Limb (tissue), 2 donors: ENCODE measurements at regions not wholly inside any gene's neighbourhood (a gene's known extent, or its start where the extent isn't known, plus 50 kb on each side); places are given as distances from the start of the nearest gene placed in this dataset.

Experiments used
- DNase-seq, 2 donors: peaks; one replicate each; pipeline ENCODE4 v3.0.0-alpha.2; 2016; ENCODE audit errors: extremely low spot score in 2 of 2

DNA sequence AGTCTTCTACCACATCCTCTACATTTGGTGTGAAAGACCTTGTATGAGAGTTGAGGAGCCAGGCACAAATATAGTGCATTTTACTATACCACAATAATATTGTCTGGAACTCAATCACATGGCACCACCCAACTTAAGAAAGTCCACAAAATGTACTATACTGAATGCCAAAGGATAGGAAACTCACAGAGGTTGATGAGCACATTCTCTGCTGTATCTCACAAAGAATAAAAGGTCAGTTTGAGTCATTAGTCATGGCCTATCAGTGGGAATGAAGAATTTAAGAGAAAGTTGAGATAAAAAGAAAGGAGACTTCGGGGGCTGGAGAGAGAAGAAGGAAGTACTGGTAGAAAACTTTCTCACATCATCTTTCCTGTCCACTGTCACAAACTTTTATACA lies 134.3 kb downstream of the RDH14 start:
- DNase-seq: no peak

DNA sequence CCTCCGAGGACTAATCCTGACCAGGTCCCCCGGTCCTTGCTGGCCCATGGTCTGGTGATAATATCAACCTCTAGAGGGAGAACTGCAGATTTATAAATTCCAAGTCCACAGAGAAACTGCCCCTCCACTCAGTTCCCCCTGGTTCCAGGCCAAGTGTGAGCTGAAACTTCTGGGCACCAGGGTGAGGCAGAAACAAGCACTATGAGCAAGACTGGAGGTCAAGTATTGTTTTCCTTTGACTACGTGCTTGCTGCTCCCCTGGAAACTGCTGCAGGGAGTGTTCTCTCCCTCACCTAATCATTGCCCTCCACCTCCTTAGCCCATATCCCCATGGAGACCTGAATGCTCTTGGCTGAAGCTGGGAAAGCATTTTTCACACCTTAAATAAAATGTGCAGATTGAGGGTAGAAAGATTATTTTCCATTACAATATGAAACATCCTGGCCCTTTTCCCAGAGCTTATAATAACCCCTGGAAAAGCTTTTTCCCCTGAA lies 135.2 kb downstream of the RDH14 start:
- peak in 1 of 2 donors; percentile 54 for DNase-seq

DNA sequence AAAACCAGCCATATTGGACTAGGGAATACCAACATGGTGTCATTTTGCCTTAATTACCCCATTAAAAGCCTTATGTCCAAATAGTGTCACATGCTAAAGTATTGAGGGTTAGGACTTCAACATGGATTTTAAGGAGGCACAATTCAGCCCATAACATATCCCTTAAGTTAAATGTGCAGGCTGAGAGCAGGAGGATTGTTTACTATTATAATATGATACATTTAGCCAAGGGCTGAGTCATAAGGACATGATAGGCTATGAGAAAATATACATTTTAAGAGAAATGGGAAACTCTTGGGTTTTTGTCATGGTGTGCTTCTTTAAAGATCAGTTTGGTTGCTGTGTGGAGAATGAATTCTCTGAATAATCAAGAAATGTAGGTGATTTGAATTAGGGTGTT lies 136.8 kb downstream of the RDH14 start:
- no peak for DNase-seq

DNA sequence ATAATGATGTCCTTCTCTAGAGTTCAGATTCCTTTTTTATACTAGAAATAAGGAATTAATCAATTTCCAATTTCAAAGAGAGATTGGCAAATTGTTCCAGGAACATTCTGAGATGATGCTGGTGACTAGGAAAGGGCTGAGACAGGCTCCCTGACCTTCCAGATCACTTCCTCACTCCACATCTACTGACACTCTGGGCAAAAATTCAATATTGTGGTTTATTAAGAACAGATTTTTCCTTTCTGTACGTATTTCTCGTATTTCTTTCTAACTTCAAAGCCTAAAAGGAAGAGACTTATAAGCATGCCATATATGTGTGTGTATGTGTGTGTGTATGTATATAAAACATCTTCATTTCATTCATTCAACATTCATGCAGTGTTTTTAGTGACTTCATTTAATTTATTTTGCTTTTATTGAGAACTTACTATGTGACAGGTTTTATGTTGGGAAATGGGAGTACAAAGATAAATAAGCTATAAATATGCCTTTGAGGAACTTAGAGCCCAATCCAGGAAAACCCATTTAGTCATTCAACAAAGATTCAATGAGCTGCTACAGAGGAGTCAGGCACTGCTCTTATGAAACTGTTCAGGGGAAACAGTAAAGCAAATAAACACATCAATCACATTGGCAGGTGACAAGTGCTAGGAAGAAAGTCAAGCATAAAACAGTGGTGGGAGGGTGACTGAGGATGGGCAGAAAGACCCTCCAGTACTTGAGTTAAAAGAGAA lies 137.9 kb downstream of the RDH14 start:
- DNase-seq: peak in 1 of 2 donors; percentile 54

DNA sequence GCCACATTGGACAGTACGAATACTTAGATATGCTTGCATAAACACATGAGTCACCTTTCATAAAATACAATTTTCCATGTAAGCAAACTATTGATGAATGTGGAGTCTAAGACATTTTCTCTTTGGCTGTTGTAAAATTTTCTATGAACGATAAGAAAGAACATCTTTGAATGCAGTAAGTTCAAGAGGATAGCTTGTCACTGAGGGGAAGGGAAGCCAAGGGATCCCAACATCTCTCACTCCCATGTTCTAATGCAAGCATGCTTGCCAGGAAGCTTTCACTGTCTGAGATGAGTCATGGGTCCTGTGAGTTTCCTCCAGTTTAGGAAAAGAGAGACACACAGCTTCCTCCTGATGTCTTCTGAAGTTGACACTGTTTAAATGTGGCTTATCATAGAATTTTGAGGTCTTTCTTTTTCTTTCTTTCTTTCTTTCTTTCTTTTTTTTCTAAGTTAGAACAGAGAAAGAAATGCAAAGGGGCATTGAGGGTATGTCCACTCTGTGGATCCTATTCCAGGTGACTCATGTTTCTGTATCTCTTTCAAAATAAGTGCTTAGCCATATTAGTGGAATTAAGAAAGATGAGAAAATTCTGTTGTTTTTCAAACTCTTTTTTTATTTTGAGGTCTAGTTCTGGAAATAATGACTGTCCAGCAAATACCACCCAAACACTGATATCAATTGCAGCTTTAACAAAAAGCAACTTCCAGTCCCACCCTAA lies 146.6 kb downstream of the RDH14 start:
- DNase-seq: no peak

DNA sequence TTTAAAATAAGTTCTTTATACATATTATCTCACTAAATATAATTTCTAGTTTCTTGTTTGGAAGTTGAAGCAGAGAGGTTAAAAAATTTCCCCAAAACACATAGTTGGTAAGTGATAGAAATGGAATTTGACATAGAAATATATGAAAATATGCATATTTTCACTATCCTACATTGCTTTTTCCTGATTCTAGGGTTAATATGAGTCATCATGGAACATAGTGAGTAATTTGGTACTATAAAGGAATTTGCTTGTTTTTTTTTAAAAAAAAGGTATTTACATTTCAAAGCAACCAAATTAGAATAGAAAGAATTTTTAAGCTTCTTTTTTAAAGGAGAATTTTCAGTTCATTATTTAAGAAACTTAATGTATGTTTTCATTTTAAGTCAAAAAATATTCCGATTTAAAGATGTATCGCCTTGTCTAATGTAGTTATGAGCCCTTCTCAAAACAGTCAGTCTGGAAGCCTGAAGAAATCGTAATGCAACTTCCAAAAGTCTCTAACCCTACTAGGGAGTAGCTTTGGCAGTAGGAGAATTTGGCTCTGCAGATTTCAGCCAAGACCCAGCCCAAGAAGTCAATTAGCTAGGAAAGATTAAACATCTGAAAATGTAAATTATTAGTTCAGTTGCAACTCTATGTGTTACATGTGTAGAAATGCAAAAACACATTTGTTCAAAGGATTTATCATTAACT lies 147.3 kb downstream of the RDH14 start:
- no peak for DNase-seq

DNA sequence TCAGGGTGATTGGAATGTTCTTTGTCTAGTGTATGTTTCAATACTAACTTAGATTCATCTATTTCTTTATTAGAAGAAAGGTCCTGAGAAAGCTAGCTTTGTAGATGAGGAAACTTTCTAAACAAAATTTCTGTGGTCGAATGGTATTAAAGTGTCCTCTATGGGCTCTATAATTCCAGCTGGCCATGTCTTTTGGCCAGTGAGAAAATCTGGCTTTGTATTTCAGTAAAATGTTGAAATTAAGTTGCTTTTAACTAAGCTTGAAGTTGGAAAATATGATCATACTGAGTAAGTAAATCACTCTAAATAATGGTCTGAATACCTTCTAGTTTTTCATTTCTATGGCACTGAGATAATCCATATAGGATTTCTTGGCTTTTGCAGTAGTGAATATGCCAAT lies 148.8 kb downstream of the RDH14 start:
- no peak for DNase-seq

DNA sequence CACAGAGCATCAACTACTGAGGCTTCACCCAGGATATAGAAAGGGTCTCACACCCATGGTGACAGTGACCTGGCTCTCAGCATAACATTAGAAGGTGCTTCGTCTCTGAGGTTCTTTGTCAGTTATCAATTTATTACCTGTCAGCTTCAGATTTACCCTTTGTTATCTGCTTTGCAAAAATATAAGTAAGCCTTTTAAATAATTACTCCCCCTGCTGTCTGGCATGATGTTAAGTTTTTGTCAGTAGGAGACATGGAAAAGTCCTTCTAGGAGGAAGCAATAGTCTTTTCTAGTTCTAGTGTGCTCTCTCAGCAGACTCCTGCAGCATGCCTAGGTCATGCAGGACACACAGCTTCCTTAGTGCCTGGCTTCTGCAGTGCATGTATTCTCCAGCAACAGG lies 149.9 kb downstream of the RDH14 start:
- DNase-seq: no peak

DNA sequence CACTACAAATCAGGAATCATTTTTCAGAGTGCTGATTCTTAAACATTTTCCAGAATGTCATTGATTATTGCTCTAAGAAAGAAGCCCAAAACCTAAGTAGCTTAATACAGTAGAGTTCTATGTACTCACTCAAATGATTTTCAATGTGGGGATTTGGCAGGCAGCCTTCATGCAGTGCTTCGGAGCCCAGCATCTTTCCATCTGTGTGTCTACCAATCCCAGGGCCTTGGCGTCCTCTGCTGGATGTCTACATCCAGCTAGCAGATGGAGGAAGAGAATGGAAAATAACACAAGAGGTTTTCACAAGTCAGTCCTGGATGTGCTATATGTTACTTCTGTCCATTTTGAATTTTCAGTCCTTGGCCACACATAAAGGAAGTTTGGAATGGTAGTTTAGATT lies 151.8 kb downstream of the RDH14 start:
- no peak for DNase-seq

DNA sequence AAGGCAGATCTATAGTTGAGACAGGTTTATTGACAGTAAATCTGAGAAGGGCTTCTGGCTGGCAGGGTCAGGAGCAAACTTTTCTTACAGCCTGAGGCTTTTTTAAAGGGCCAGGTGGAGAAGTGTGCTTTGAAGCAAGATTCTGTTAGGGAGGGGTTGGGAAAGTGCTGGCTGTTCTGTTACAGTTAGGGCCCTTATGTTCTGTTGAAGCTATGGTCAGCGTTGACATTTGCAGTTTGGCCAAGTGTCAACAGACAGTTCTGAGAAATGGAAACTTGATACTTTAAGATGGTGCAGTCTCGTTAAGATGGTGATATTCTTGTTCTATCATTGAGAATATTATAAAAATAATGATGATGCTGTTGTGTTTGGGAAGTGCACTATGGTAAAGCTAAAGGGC lies 154.2 kb downstream of the RDH14 start:
- no peak for DNase-seq

DNA sequence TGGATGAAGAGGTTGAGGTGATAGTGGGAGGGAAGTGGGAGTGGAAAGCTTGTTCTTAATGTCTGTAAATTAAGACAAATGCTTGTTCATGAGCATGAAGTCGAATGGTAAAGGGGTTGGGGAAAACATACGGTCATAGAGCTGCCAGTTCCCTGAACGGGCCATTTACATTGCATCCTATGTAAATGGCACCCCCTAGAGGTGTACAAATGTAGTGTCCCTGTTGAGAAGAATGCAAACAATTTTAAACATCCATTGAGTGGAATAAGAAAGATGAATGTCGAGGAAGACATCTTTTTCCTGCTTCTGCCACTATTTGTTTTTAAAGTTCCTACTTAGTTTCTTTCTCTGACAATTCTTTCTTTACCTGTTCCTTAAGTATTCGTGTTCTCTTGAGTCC lies 155.7 kb downstream of the RDH14 start:
- DNase-seq: no peak

DNA sequence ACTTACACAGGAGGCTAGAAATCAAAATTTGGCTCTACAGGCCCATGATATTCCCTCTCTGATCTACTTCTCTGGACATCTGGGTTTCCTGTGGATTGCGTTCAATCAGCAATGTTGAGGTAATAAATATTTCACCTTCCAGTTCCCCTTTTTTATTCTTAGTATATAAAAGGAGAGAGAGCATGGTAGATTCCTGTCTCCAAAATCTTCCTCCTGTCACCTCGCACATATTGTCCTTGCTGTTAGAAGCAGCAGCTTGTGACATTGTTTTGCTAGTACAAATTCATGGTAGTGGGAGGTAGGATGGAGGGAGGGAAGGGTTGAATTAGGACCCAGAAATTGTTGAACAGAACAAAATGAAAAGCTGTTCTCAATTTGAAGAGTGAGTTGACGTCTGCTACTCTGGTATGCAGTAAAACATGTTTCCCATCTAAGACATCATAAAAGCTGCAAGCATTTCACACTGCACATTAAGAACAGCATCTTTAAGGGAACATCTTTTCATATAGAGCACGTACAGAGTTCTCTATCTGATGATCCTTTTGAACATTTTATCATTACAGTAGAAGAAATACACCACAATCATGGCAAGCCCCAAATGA lies 156.4 kb downstream of the RDH14 start:
- DNase-seq: peak in 1 of 2 donors; percentile 76

DNA sequence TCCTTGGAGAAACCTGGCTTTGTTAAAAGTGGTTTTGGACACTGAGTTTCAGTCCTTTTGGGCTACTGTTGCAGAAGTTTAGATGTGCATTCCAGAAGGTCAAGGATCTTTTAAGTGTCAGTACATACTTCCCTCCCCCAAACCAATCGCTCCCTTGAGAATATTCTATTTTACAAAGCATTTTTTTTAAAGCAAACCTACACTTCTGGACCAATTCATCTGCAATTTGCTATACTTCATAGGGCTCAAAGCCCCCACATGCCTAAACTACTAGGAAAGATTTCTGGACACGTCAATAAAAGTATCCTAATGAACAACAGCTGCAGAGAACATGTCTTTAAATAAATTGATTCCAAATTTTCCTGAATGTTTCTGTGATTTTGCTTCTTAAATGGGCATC lies 157.6 kb downstream of the RDH14 start:
- DNase-seq: peak in 1 of 2 donors; percentile 66

DNA sequence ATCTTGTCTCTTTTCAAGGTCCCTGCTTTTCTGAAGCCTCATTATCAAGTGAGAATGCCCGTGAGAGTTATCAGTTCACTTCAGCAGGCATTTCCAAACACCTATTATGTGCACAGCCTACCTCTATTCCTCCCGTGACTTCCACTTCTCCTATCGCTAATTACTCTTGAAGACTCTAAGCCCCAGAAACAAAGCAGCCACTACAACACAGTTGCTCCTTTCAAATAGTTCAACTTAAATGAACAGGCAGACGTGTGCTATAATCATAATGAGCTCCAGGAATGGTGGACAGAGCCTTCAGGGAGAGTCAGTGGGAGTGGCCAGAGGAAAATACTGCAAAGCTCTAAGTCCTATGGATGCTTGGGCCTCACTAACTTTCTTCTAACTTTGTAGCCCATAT lies 159.0 kb downstream of the RDH14 start:
- DNase-seq: no peak

DNA sequence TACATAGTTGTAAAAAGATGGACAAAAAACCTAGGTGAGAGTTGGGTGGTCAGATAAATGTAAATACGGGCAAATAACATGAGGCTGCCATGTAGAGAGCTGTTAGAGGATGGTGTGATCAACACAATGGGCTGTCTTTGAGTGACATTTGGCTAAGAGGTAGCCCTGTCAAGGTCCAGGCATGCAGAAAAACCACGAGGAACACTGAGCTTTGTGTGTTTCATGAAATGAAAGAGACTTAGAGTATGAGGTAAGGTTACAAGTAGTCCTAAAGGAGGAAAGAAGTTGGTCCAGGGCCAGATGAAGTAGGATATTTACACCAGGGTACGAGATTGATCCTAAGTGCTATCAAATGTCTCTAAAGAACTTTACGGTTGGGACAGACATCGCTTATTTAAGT lies 160.9 kb downstream of the RDH14 start:
- no peak for DNase-seq

DNA sequence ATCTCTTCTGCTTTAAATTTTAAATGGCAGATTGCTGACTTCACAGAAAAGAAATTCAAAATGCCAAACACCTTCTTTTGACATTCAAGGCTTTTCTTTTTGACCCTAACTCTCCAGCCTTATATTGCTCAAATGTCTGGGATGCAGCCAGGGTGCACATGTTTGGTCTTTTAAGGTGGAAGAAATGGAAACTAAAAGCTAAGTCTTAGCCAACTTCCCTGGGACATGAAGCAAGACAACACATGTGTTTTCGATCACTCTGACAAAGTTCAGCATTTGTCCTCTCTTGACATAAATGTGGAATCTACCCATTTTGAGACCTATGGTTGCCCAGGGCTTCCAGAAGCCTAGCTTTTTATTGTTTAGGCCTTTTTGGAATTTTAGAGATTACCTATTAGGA lies 161.6 kb downstream of the RDH14 start:
- DNase-seq: no peak

DNA sequence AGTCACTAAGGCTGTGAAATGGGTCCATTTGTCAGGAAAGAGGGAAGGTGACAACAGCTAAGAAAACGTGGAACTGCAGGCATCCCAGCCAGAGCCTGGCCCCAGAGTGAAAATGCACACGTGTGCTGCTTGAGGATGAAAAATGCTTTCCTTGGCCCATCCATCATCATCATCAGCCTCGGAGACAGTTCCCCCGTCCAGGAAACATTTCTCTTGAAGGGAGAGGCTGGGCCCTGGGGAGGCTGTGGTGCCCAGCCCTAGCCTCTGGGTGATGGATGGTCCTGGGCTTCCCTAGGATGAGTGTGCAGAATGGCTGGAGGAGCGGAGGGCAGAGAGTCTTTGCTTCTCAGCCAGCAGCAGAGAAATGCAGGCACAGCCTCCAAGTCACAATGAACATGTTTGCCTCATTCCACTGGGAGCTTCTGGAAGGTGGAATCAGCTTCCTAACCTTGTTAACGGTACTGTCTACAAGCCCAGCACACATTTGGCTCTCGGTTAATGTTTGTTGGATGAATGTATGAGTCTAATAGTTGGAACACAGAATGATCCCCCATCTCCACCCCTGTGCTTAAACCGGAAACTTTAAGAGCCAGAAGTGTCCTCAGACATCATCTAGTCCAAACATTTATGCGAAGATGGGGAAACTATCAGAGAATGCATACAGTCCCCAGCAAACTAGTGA lies 164.0 kb downstream of the RDH14 start:
- peak in 1 of 2 donors; percentile 33 for DNase-seq

DNA sequence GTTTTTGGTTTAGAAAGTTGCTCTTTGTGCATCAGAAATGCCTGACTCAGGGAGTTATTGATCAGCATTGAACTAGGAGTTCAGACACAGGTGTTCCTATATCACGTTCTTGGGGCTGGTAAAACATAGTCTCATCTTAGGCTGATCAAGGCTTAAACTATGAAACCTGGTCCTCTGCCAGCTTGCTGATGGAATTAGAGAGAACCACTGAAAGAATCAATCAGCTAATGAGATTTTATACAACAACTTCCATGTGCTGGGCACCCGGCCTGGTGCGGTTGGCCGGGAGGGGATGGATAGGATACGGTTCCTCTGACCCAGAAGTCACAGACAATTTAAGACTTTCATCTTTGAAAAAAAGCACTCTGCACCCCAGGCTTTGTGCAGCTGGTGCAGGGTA lies 164.9 kb downstream of the RDH14 start:
- DNase-seq: no peak

DNA sequence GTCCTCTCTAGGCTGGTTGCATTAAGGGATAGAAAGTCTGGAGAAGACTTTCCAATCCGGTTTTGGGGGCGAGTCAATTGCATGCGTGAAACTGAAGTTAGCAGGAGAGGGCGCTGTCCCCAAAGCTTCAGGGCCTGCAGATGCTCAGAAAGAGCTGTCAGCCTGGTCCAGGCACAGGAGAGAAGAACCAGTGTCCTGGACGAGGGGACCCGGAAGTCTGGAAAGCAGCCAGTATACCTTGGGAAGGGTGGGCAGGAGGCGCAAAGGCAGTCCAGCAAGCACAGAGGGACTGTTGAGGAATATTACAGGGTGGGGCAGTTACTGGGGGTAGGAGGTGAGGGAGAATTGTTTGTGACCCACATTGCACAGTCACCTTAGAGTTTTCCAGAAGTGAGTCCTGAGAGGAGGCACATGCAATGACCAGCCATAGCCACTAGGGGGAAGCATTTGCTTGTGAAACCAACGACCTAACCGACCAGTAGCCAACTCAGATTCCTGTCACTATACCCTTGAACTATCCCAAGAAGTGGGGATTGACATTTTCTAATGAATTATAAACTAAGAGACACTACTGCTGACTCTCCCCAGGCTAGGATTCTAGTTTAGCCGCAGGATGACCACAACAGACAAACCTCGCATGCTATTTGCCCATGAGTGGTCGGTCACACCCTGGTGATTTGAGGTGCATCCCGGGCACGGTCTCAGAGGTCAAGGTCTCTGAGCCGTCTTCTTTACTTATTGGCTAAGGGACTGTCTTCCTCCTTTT lies 172.8 kb downstream of the RDH14 start:
- DNase-seq: peak; percentile 81 to 89

DNA sequence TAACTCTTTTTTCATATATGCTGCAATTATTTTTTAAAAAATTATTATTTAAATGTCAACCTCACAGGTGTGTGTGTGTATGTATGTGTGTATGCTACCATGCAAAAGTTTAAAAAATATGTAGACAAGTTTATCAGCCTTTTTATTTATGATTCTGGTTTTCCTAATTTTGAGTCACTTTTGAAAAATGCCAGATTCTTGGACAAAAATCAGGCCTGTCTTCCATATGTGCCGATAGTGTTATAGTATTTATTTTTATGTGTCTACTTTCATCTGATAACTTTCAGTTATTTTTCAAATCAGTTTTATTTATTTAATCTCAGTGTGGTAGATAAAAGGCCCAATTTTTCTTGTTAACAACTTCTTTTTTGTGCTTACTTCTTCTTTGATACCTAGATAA lies 176.2 kb downstream of the RDH14 start:
- no peak for DNase-seq

DNA sequence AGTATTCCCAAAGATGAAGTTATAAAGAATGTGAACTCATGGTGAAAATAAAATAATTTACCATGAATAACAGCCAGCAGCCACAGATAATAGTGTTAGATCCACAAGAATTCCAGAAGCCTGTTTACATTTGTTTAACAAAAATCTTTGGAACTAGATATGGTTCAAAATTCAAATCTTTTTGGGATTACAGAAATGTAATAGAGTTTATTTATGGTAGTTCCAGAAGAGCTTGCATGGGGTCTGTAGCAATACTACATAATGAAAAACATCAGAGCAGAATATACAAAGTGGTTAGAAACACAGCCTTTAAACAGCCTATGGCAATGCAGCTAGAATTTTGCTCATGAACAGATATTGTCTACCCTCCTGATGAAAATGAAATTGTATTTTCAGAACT lies 179.1 kb downstream of the RDH14 start:
- DNase-seq: no peak
